ENCODE measurements at regions not wholly inside any gene's neighbourhood (a gene's known extent, or its start where the extent isn't known, plus 50 kb on each side); places are given as distances from the start of the nearest gene placed in this dataset.
"Not testable (repeated sequence)": the region's sequence is repeated elsewhere in the genome, so short reads cannot be mapped to it uniquely, and the experiment has no call there.

DNA sequence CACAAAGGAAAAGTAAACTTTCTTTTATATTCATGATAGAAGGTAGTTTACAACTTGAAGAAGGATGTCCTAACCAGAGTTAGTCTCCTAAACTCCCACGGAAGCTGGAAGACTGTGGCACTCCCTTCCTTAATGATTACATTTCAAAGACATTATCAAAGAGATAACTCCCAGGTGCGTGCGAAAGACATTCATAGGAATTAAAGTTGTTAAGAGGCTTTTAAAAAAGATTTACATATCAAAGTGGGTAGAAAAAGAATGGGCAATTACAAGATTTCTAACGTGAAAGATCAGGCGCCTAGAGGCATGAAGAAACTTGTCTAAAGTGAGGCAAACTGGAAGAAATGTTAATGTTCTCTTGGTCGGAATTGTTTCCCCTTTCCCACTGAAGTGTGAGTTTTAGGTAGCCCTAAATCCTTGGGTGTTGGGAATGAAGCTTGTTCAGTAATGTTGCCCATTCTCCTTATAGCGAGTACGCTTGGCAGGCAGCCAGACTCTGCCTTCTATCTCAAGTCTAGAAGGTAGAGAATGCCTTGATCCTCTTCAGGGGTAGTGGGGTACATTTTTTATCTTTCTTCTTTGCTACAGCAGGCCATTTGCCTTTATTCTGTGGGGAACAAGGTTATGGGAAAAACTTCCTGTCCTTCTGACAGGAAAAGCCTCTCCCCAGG is 642.0 kb downstream of the SLC6A15 start:
- no peak for DNase-seq (ENCODE audit: low read depth)

- DNase-seq (ENCODE audit: low read depth): no peak
These were observed 664.7 kb downstream of the SLC6A15 start for GRCh38 chr12:84247931-84248330.

DNA sequence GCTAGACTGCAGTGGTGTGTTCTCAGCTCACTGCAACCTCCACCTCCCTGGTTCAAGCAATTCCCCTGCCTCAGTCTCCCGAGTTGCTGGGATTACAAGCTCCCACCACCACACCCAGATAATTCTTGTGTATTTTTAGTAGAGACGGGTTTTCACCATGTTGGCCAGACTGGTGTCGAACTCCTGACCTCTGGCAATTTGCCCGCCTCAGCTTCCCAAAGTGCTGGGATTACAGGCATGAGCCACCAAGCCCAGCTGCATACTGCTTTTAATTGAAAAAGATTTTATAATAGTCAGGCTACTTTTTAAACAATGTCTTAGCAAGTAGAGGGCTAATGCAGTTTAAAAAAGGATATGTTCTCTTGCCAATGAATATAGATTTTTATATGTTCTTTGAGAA is 668.9 kb downstream of the SLC6A15 start:
- no peak for DNase-seq (ENCODE audit: low read depth)

- DNase-seq (ENCODE audit: low read depth): no peak
These were observed 689.8 kb downstream of the SLC6A15 start for GRCh38 chr12:84222841-84223240.

DNA sequence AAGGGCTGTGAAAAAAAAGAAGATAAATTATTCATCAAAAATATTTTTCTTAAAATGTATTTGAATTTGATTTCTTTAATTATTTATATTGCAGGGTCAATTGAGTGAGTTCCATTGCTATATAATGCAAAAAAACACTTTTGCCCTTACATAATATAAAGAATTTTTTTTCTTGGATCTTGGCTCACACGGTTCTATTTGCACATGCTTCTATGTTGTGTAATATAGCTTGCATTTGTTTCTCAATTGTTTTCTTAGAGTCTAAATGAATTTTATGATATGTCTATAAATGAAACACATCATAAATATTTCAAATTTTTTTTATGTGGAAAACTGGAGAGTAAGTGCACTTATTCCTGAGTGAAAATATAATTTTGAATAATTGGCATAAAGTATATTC is 694.2 kb downstream of the SLC6A15 start:
- DNase-seq (ENCODE audit: low read depth): no peak

DNA sequence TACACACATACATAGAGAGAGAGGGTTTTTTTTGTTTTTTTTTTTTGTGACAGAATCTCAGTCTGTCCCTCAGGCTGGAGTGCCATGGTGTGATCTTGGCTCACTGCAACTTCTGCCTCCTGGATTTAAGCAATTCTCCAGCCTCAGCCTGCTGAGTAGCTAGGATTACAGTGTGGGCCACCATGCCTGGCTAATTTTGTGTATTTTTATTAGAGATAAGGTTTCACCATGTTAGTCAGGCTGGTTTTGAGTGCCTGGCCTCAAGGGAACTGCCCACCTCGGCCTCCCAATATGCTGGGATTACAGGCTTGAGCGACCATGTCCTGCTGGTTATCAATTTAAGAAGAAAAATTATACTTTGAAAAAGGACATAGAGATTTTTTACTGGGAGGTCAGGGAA is 710.6 kb downstream of the SLC6A15 start:
- DNase-seq (ENCODE audit: low read depth): no peak

GRCh38 chr12:84198294-84198946 is 714.2 kb downstream of the SLC6A15 start:
- no peak for DNase-seq (ENCODE audit: low read depth)

GRCh38 chr12:84191779-84192178 is 720.8 kb downstream of the SLC6A15 start:
- no peak for DNase-seq (ENCODE audit: low read depth)

DNA sequence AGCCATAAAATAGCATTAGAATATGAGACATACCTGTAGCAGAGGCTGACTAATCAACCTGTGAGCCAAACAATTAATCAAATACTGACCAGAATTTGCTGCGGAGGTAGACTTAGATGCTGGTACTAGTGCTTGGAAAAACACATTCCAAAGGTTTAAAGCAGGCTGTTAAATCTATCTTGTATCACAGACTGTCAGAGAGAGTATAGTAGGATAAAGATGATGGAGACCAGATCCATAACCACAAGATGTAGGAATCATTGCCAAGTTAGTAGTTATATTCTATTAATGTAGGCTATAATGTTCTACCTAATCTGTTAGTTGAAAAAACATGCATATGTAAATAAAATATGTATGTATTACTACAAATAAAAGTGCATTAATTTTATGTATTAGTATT is 726.2 kb downstream of the SLC6A15 start:
- no peak for DNase-seq (ENCODE audit: low read depth)

DNA sequence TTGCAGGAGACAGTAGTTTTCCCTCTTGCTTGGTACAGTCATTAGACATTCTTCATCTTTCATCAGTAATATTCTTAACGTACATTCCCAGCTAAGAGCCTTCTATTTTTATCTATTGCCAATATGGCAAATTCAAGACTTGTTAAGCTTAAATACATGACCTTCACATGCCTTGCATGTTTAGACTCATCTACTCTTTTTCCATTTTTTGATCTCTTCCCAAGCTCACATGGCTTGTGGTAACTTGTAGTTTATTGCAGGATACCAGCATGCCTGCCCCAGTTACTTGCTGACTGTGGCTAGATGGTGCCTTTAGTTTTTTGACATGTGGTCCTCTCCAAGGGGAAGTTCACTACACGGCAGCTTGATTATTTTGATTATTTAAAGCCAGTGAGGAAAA is 729.0 kb downstream of the SLC6A15 start:
- DNase-seq (ENCODE audit: low read depth): no peak

DNA sequence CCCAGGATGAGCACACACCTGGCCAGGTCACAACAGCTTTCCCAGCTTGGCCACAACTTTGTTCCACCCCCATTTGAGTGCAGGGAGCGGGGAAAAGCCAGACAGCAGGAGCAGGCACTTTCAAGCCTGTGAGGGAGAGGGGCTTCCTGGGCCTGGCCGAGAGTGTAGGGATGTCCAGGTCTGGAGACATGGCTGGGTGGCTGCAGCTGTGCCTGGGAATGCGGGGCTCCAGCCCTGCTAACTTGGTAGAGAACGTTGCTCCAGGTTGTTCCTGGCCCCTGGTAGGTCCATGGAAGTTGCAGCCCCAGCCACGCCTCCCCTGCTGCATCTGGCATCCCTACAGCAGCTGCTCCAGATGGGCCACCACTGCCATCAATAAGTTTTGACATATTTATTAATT is 738.5 kb downstream of the SLC6A15 start:
- DNase-seq (ENCODE audit: low read depth): no peak

DNA sequence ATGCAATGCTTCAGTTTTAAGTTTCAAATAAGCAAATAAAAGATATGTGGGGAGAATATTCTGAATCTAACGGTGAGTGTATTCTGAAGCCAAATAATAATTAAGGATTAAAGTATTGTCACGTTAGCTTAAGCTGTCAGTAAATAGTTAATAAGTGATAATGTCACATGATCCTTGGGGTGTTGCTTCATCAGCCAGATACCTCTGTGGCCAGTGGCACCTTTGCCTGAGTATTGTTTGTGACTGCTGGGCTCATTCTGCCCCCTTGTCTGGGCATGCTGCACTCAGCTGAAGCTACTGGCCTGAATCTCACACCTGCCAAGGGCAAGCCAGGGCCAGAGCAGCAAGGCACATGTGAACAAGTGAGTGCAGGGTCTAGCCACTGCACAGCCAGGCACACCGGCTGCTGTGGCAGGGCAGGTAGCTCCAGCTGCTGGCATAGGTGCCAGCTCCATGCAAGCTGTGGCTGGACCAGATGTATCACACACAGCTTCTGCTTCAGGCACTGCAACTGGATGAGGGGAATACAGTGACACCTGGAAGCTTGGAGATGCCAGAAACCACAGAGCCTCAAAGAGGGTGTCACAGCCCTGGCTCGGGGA is 739.7 kb downstream of the SLC6A15 start:
- no peak for DNase-seq (ENCODE audit: low read depth)

DNA sequence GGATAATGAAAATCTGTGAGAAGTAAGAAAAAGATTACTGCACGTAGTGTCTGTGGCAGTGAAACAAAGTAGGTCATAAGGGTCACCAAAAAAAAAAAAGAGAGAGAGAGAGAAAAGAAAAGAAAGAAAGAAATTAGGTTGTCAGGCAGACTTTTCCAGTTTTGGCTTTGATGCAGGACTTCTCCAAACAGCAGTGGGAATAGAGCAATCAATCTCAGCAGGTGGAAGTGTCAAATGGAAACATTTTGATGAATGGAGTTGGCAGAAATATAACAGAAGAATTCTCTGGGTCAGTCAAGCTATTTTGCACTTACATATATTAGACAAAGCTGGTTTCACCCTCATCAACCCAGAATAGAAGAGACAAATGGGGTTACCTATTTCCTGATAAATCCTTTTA is 745.8 kb downstream of the SLC6A15 start:
- no peak for DNase-seq (ENCODE audit: low read depth)

DNA sequence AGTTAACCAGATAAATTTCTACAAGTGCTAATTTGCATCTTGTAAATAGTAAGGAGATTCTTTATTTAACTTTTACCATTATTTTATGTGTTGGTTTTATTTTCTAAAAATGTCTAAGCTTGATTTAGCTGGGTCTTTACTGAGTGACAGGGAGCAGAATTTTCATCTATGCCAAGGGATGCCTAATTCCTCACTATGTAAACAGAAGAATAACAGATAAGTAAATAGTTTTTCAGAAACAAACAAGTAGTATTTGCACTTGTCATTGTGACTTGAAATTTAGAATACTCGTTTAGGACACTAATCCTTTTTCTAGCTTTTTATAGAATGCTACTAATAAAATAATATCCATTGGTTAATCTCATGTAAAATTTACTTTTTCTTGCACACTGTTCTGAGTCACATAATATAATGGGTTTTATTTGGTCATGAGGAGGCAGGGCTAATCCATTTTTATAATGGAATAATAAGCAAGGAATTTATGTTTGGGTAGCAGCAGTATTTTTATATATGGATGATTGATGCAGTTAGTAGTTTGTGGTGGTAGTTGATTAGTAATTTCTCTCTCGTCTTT is 746.5 kb downstream of the SLC6A15 start:
- DNase-seq (ENCODE audit: low read depth): no peak

GRCh38 chr12:84161296-84161695 is 751.3 kb downstream of the SLC6A15 start:
- DNase-seq (ENCODE audit: low read depth): no peak

GRCh38 chr12:84159260-84159659 is 753.3 kb downstream of the SLC6A15 start:
- no peak for DNase-seq (ENCODE audit: low read depth)

- DNase-seq (ENCODE audit: low read depth): no peak
These were observed 755.4 kb downstream of the SLC6A15 start for GRCh38 chr12:84157170-84157569.

- not testable (repeated sequence) for DNase-seq (ENCODE audit: low read depth)
These were observed 757.3 kb downstream of the SLC6A15 start for GRCh38 chr12:84154991-84155930.

GRCh38 chr12:84154439-84154990 is 758.1 kb downstream of the SLC6A15 start:
- DNase-seq (ENCODE audit: low read depth): not testable (repeated sequence)

- no peak for DNase-seq (ENCODE audit: low read depth)
These were observed 762.4 kb downstream of the SLC6A15 start for GRCh38 chr12:84150201-84150600.

DNA sequence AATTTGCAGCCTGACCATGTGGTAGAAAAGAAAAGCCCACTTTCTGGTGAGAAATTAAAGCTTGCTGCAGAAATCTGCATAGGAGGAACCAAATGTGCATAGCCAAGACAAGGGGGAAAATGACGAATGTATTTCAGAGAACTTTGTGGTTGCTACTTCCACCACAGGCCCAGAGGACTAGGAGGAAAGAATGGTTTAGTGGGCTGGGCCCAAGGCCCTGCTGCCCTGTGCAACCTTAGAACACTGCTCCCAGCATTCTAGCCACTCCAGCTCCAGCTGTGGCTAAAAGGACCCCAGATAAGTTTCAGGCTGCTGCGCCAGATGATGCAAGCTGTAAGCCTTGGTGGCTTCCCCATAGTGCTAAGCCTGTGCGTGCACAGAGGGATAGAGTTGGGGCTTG is 764.3 kb downstream of the SLC6A15 start:
- DNase-seq (ENCODE audit: low read depth): no peak
